Adipocyte (in vitro differentiated cells): ENCODE measurements at regions not wholly inside any gene's neighbourhood (a gene's known extent, or its start where the extent isn't known, plus 50 kb on each side); places are given as distances from the start of the nearest gene placed in this dataset.

Source experiments
- DNase-seq: peaks from one replicate; pipeline ENCODE4 v3.0.0-alpha.2; 2015; ENCODE audit warnings: low read depth
- H3K27me3 ChIP-seq: replicated peaks from 2 replicates; pipeline ENCODE4 v1.7.0; 2013; ENCODE audit warnings: mild to moderate bottlenecking, low read length, moderate library complexity; ENCODE audit not compliant: control insufficient read depth, insufficient read depth
- H3K36me3 ChIP-seq: 2 replicates; pipeline ENCODE4 v1.7.0; 2013; ENCODE audit warnings: low read length, mild to moderate bottlenecking, moderate library complexity; ENCODE audit not compliant: control insufficient read depth, insufficient read depth, severe bottlenecking
- H3K4me1 ChIP-seq: 2 replicates; pipeline ENCODE4 v1.7.0; 2013; ENCODE audit warnings: mild to moderate bottlenecking, low read length, moderate library complexity; ENCODE audit not compliant: control insufficient read depth, insufficient read depth
- H3K4me3 ChIP-seq: 2 replicates; pipeline ENCODE4 v1.7.0; 2013; ENCODE audit warnings: mild to moderate bottlenecking, low read length, moderate library complexity
- H3K9ac ChIP-seq: 2 replicates; pipeline ENCODE4 v1.7.0; 2013; ENCODE audit warnings: mild to moderate bottlenecking, low read length, moderate library complexity
- H3K9me3 ChIP-seq: 2 replicates; pipeline ENCODE4 v1.7.0; 2013; ENCODE audit warnings: mild to moderate bottlenecking, low read length, moderate library complexity; ENCODE audit not compliant: control insufficient read depth

GRCh38 chr4:100682477-100683218 lies 164.8 kb upstream of the EMCN start:
- Histone ChIP-seq H3K9ac (no peak overlapping the region), H3K4me3 (no peak overlapping the region), H3K4me1 (no peaks in the 10 kb centered on the region), H3K9me3 (no peaks in the 10 kb centered on the region), H3K36me3 (no peaks in the 10 kb centered on the region), H3K27me3 (no peaks in the 10 kb centered on the region)
- no peak for DNase-seq

- Histone ChIP-seq H3K27me3 (no peaks in the 10 kb centered on the region), H3K4me1 (no peaks in the 10 kb centered on the region), H3K9ac (no peak overlapping the region), H3K9me3 (no peaks in the 10 kb centered on the region), H3K36me3 (no peaks in the 10 kb centered on the region), H3K4me3 (no peak overlapping the region)
- DNase-seq, result no peak
Observed at GRCh38 chr4:100681289-100681688, 163.5 kb upstream of the EMCN start.

GRCh38 chr4:100679926-100680325 lies 162.1 kb upstream of the EMCN start:
- Histone ChIP-seq H3K9me3 (no peaks in the 10 kb centered on the region), H3K27me3 (no peaks in the 10 kb centered on the region), H3K4me1 (no peaks in the 10 kb centered on the region), H3K36me3 (no peaks in the 10 kb centered on the region), H3K9ac (no peak overlapping the region), H3K4me3 (no peak overlapping the region)
- no peak for DNase-seq

GRCh38 chr4:100674976-100675375 lies 157.2 kb upstream of the EMCN start:
- no peaks in the 10 kb centered on the region for H3K36me3 ChIP-seq
- DNase-seq, result no peak
- H3K4me3 ChIP-seq, result no peak overlapping the region

GRCh38 chr4:100657187-100657586 lies 139.4 kb upstream of the EMCN start:
- H3K4me1 ChIP-seq, result no peaks in the 10 kb centered on the region
- H3K9ac ChIP-seq, result no peak overlapping the region
- no peaks in the 10 kb centered on the region for H3K9me3 ChIP-seq
- DNase-seq, result peak; percentile 10
- no peaks in the 10 kb centered on the region for H3K36me3 ChIP-seq
- no peaks in the 10 kb centered on the region for H3K27me3 ChIP-seq
- no peak overlapping the region for H3K4me3 ChIP-seq

More at GRCh38 chr4:100674976-100675375, 157.2 kb upstream of the EMCN start:
- Histone ChIP-seq H3K9me3 (no peaks in the 10 kb centered on the region), H3K4me1 (no peaks in the 10 kb centered on the region), H3K9ac (no peak overlapping the region), H3K27me3 (no peaks in the 10 kb centered on the region)

GRCh38 chr4:100651499-100652175 lies 133.8 kb upstream of the EMCN start:
- Histone ChIP-seq H3K36me3 (no peaks in the 10 kb centered on the region), H3K4me1 (peaks cover 8% of the 10 kb centered on the region), H3K9me3 (no peaks in the 10 kb centered on the region), H3K4me3 (no peak overlapping the region), H3K27me3 (no peaks in the 10 kb centered on the region), H3K9ac (no peak overlapping the region)
- no peak for DNase-seq

GRCh38 chr4:100649417-100649816 lies 131.6 kb upstream of the EMCN start:
- H3K9me3 ChIP-seq, result no peaks in the 10 kb centered on the region
- no peak overlapping the region for H3K9ac ChIP-seq
- no peaks in the 10 kb centered on the region for H3K27me3 ChIP-seq
- DNase-seq, result no peak
- H3K4me1 ChIP-seq, result peaks cover 8% of the 10 kb centered on the region
- H3K36me3 ChIP-seq, result no peaks in the 10 kb centered on the region
- no peak overlapping the region for H3K4me3 ChIP-seq

GRCh38 chr4:100644150-100644549 lies 126.3 kb upstream of the EMCN start:
- peaks cover 2% of the 10 kb centered on the region for H3K4me1 ChIP-seq
- H3K36me3 ChIP-seq, result no peaks in the 10 kb centered on the region
- DNase-seq, result no peak
- H3K9ac ChIP-seq, result no peak overlapping the region
- no peaks in the 10 kb centered on the region for H3K9me3 ChIP-seq
- H3K27me3 ChIP-seq, result no peaks in the 10 kb centered on the region
- H3K4me3 ChIP-seq, result no peak overlapping the region

GRCh38 chr4:100641336-100641735 lies 123.5 kb upstream of the EMCN start:
- no peak overlapping the region for H3K4me3 ChIP-seq
- H3K27me3 ChIP-seq, result no peaks in the 10 kb centered on the region
- H3K36me3 ChIP-seq, result no peaks in the 10 kb centered on the region
- H3K9ac ChIP-seq, result no peak overlapping the region
- H3K4me1 ChIP-seq, result no peaks in the 10 kb centered on the region
- no peak for DNase-seq
- H3K9me3 ChIP-seq, result peaks cover 21% of the 10 kb centered on the region

- H3K36me3 ChIP-seq, result no peaks in the 10 kb centered on the region
- H3K4me3 ChIP-seq, result no peak overlapping the region
- DNase-seq, result no peak
- no peak overlapping the region for H3K9ac ChIP-seq
- no peaks in the 10 kb centered on the region for H3K4me1 ChIP-seq
- H3K27me3 ChIP-seq, result no peaks in the 10 kb centered on the region
- H3K9me3 ChIP-seq, result peaks cover 21% of the 10 kb centered on the region
Observed at GRCh38 chr4:100635899-100636298, 118.1 kb upstream of the EMCN start.

GRCh38 chr4:100633269-100633668 lies 115.4 kb upstream of the EMCN start:
- H3K36me3 ChIP-seq, result no peaks in the 10 kb centered on the region
- H3K9ac ChIP-seq, result no peak overlapping the region
- H3K4me1 ChIP-seq, result no peaks in the 10 kb centered on the region
- no peak for DNase-seq
- H3K27me3 ChIP-seq, result no peaks in the 10 kb centered on the region
- H3K4me3 ChIP-seq, result no peak overlapping the region
- peaks cover 19% of the 10 kb centered on the region for H3K9me3 ChIP-seq
